NCI-H1930 (cell line): ENCODE measurements at regions not wholly inside any gene's neighbourhood (a gene's known extent, or its start where the extent isn't known, plus 50 kb on each side); places are given as distances from the start of the nearest gene placed in this dataset.

Experiments
- DNase-seq, 2 experiments: peaks; one replicate each; lab custom pipeline; 2025; lab: John Stamatoyannopoulos, UW

GRCh38 chr10:125398270-125398669 is 237.9 kb upstream of the CTBP2 start:
- DNase-seq = no peak

- no peak for DNase-seq
Observed at GRCh38 chr10:125397608-125398007, 237.2 kb upstream of the CTBP2 start.

- DNase-seq = no peak
Observed at GRCh38 chr10:125396676-125397075, 236.3 kb upstream of the CTBP2 start.

- DNase-seq = no peak
Observed at GRCh38 chr10:125392609-125393008, 232.2 kb upstream of the CTBP2 start.

GRCh38 chr10:125392154-125392553 is 231.8 kb upstream of the CTBP2 start:
- DNase-seq = no peak

GRCh38 chr10:125389648-125390047 is 229.3 kb upstream of the CTBP2 start:
- no peak for DNase-seq

GRCh38 chr10:125379592-125379991 is 219.2 kb upstream of the CTBP2 start:
- no peak for DNase-seq

GRCh38 chr10:125377368-125377767 is 217.0 kb upstream of the CTBP2 start:
- DNase-seq = no peak

GRCh38 chr10:125375210-125375609 is 214.8 kb upstream of the CTBP2 start:
- DNase-seq = no peak

GRCh38 chr10:125373546-125373945 is 213.2 kb upstream of the CTBP2 start:
- no peak for DNase-seq

- DNase-seq = no peak
Observed at GRCh38 chr10:125370578-125370977, 210.2 kb upstream of the CTBP2 start.

GRCh38 chr10:125369382-125370326 is 209.3 kb upstream of the CTBP2 start:
- no peak for DNase-seq

GRCh38 chr10:125368146-125368545 is 207.8 kb upstream of the CTBP2 start:
- no peak for DNase-seq

GRCh38 chr10:125363791-125364190 is 203.4 kb upstream of the CTBP2 start:
- DNase-seq = no peak

- DNase-seq = no peak
Observed at GRCh38 chr10:125362950-125363349, 202.6 kb upstream of the CTBP2 start.

- no peak for DNase-seq
Observed at GRCh38 chr10:125359401-125359800, 199.0 kb upstream of the CTBP2 start.

GRCh38 chr10:125355657-125356056 is 195.3 kb upstream of the CTBP2 start:
- DNase-seq = no peak

- DNase-seq = no peak
Observed at GRCh38 chr10:125350519-125350918, 190.2 kb upstream of the CTBP2 start.

- DNase-seq = no peak
Observed at GRCh38 chr10:125348536-125348935, 188.2 kb upstream of the CTBP2 start.

- DNase-seq = no peak
Observed at GRCh38 chr10:125344573-125345171, 184.3 kb upstream of the CTBP2 start.

GRCh38 chr10:125343983-125344382 is 183.6 kb upstream of the CTBP2 start:
- DNase-seq = no peak

GRCh38 chr10:125343118-125343925 is 183.0 kb upstream of the CTBP2 start:
- no peak for DNase-seq

GRCh38 chr10:125341611-125342010 is 181.2 kb upstream of the CTBP2 start:
- no peak for DNase-seq
